AG10803 (cell line): ENCODE measurements at regions not wholly inside any gene's neighbourhood (a gene's known extent, or its start where the extent isn't known, plus 50 kb on each side); places are given as distances from the start of the nearest gene placed in this dataset.

ENCODE experiments used
- DNase-seq: peaks from one replicate; pipeline ENCODE4 v3.0.0; 2010; ENCODE audit warnings: low read depth
- H3K4me3 ChIP-seq: 2 replicates; pipeline ENCODE4 v1.5.1; 2011; ENCODE audit warnings: mild to moderate bottlenecking, low read length, control low read depth
- CTCF ChIP-seq: conservative IDR thresholded peaks from 2 replicates; pipeline ENCODE4 v1.5.1; 2011; ENCODE audit warnings: mild to moderate bottlenecking, low read length, control low read depth, inconsistent platforms

- no peak for TF ChIP-seq CTCF
- no peak overlapping the region for H3K4me3 ChIP-seq
- peak; percentile 61 for DNase-seq
These were observed 565.5 kb upstream of the TUSC1 start for GRCh38 chr9:26243726-26244125.

- DNase-seq: no peak
- H3K4me3 ChIP-seq: no peak overlapping the region
- TF ChIP-seq CTCF: no peak
These were observed 564.9 kb upstream of the TUSC1 start for GRCh38 chr9:26243029-26243697.

GRCh38 chr9:26240020-26240419, 561.8 kb upstream of the TUSC1 start:
- no peak overlapping the region for H3K4me3 ChIP-seq
- DNase-seq: no peak
- no peak for TF ChIP-seq CTCF

GRCh38 chr9:26237256-26237655, 559.0 kb upstream of the TUSC1 start:
- DNase-seq: no peak
- no peak for TF ChIP-seq CTCF
- H3K4me3 ChIP-seq: no peak overlapping the region

- no peak overlapping the region for H3K4me3 ChIP-seq
- no peak for DNase-seq
- TF ChIP-seq CTCF: no peak
These were observed 556.6 kb upstream of the TUSC1 start for GRCh38 chr9:26234865-26235264.

GRCh38 chr9:26231391-26231790, 553.1 kb upstream of the TUSC1 start:
- no peak for TF ChIP-seq CTCF
- no peak overlapping the region for H3K4me3 ChIP-seq
- no peak for DNase-seq

GRCh38 chr9:26229324-26230054, 551.2 kb upstream of the TUSC1 start:
- DNase-seq: no peak
- H3K4me3 ChIP-seq: no peak overlapping the region
- TF ChIP-seq CTCF: no peak
